Neural progenitor cell (in vitro differentiated cells): ENCODE measurements at regions not wholly inside any gene's neighbourhood (a gene's known extent, or its start where the extent isn't known, plus 50 kb on each side); places are given as distances from the start of the nearest gene placed in this dataset.

Experiments
- DNase-seq: peaks from one replicate; pipeline ENCODE4 v3.0.0-alpha.2; 2016; ENCODE audit warnings: low spot score
- H2AFZ ChIP-seq: fragments of 200-600 bp; sonication (generic); replicated peaks from 2 replicates; pipeline ENCODE4 v1.6.1; 2016; ENCODE audit warnings: antibody characterized with exemption
- H3F3A ChIP-seq: fragments of 200-600 bp; sonication (generic); 2 replicates; pipeline ENCODE4 v1.6.1; 2016; ENCODE audit warnings: antibody characterized with exemption, low read depth
- H3K27ac ChIP-seq: fragments of 200-600 bp; sonication (generic); 2 replicates; pipeline ENCODE4 v1.5.1; 2016; ENCODE audit warnings: mild to moderate bottlenecking
- H3K27me3 ChIP-seq: fragments of 200-600 bp; sonication (generic); 2 replicates; pipeline ENCODE4 v1.6.1; 2016; ENCODE audit warnings: mild to moderate bottlenecking, moderate library complexity
- H3K36me3 ChIP-seq: fragments of 200-600 bp; sonication (generic); 2 replicates; pipeline ENCODE4 v1.5.1; 2016
- H3K4me1 ChIP-seq: fragments of 200-600 bp; sonication (generic); 2 replicates; pipeline ENCODE4 v1.6.1; 2016; ENCODE audit warnings: mixed run types
- H3K4me2 ChIP-seq: fragments of 200-600 bp; sonication (generic); 2 replicates; pipeline ENCODE4 v1.6.1; 2016
- H3K4me3 ChIP-seq: fragments of 200-600 bp; sonication (generic); 2 replicates; pipeline ENCODE4 v1.5.1; 2016
- H3K79me2 ChIP-seq: fragments of 200-600 bp; sonication (generic); 2 replicates; pipeline ENCODE4 v1.6.1; 2016; ENCODE audit warnings: low read depth
- H3K9ac ChIP-seq: fragments of 200-600 bp; sonication (generic); 2 replicates; pipeline ENCODE4 v1.6.1; 2016
- H3K9me3 ChIP-seq: fragments of 200-600 bp; sonication (generic); 2 replicates; pipeline ENCODE4 v1.5.1; 2016; ENCODE audit warnings: low read depth
- H4K20me1 ChIP-seq: fragments of 200-600 bp; sonication (generic); 2 replicates; pipeline ENCODE4 v1.6.1; 2016; ENCODE audit warnings: low read depth
- H3K27ac Mint-ChIP-seq: 3 replicates; pipeline ENCODE4 v1.8.0; 2021; ENCODE audit warnings: mixed read lengths
- H3K27me3 Mint-ChIP-seq: 2 replicates; pipeline ENCODE4 v1.8.0; 2022; ENCODE audit warnings: low read depth, mild to moderate bottlenecking, inconsistent platforms, moderate library complexity, mixed read lengths; ENCODE audit not compliant: insufficient read depth
- H3K36me3 Mint-ChIP-seq: 3 replicates; pipeline ENCODE4 v1.8.0; 2021; ENCODE audit warnings: mixed read lengths
- H3K4me1 Mint-ChIP-seq: 3 replicates; pipeline ENCODE4 v1.8.0; 2021; ENCODE audit warnings: mixed read lengths
- H3K4me3 Mint-ChIP-seq: 3 replicates; pipeline ENCODE4 v1.8.0; 2021; ENCODE audit warnings: mild to moderate bottlenecking, moderate library complexity, mixed read lengths
- H3K9me3 Mint-ChIP-seq: 3 replicates; pipeline ENCODE4 v1.8.0; 2020; ENCODE audit warnings: mixed read lengths
- EZH2 ChIP-seq: fragments of 200-600 bp; sonication (generic); IDR thresholded peaks from 2 replicates; pipeline ENCODE4 v1.6.1; 2017; ENCODE audit warnings: antibody characterized with exemption, mild to moderate bottlenecking, moderate library complexity
- EZH2phosphoT487 ChIP-seq: fragments of 200-600 bp; sonication (generic); IDR thresholded peaks from 2 replicates; pipeline ENCODE4 v1.6.1; 2017; ENCODE audit warnings: antibody characterized with exemption
- TF ChIP-seq, protein P1 (sequence below): fragments of 200-600 bp; sonication (generic); IDR thresholded peaks from 2 replicates; pipeline ENCODE4 v1.5.1; 2017; ENCODE audit warnings: antibody characterized with exemption, mild to moderate bottlenecking

DNA sequence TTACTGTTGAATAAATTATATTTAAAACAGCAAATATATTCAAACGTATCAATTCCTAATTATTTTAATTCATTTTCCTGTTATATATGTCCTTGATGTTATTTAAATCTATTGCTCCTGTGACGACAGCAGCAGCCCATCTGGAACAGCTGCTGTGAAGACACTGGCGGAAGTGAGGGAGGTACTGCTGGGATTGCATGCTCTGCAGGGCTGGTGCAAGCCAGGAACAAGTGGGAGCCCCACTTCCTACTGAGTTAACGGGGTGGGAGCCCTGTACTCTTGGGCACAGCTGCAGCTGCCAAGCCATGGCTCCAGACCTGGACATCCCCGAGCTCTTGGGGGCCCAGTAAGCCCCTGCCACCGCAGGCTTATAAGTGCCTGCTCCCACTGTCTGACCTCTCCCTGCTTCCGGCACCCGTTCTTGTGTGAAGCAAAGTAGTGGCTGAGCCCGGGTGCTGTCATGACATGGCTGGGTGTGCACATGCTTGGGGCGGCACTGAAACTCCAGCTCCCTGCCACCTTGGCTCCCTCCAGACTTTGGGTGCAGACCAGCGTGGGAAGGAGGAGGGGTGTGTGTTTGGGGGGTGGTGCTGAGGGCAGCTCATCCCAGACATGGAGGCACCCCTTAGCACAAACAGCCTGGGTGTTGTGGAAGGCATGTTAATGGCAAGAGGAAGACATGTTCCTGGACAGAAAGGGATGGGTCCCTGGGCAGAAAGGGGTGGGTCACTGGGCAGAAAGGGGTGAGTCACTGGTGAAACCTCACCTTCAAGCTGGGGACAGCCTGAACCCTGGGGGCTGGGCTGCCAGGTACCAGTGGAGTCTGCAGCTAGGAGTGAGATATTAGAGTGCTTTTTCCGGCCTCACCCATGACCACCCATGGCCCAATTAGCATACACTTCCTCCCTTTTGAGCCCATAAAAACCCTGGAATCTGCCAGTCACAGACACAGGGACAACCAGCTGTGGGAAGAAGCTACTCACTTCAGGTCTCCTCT lies 1981.3 kb upstream of the IGFBP7 start:
- H2AFZ ChIP-seq, result peak overlapping the region; percentile 53
- peaks cover 3% of the 10 kb centered on the region for H3K4me1 Mint-ChIP-seq
- H3K27me3 ChIP-seq, result no peaks in the 10 kb centered on the region
- no peak overlapping the region for H3K9ac ChIP-seq
- no peaks in the 10 kb centered on the region for H3K9me3 ChIP-seq
- no peak overlapping the region for H3K27ac ChIP-seq
- H3K27me3 Mint-ChIP-seq, result no peaks in the 10 kb centered on the region
- no peaks in the 10 kb centered on the region for H3K4me1 ChIP-seq
- DNase-seq, result no peak
- no peak overlapping the region for H3K4me3 ChIP-seq
- no peak overlapping the region for H3K4me3 Mint-ChIP-seq
- H3K9me3 Mint-ChIP-seq, result no peaks in the 10 kb centered on the region
- no peak overlapping the region for H3K4me2 ChIP-seq
- H3K36me3 Mint-ChIP-seq, result no peaks in the 10 kb centered on the region
- no peaks in the 10 kb centered on the region for H3K36me3 ChIP-seq
- TF ChIP-seq, protein P1, sequence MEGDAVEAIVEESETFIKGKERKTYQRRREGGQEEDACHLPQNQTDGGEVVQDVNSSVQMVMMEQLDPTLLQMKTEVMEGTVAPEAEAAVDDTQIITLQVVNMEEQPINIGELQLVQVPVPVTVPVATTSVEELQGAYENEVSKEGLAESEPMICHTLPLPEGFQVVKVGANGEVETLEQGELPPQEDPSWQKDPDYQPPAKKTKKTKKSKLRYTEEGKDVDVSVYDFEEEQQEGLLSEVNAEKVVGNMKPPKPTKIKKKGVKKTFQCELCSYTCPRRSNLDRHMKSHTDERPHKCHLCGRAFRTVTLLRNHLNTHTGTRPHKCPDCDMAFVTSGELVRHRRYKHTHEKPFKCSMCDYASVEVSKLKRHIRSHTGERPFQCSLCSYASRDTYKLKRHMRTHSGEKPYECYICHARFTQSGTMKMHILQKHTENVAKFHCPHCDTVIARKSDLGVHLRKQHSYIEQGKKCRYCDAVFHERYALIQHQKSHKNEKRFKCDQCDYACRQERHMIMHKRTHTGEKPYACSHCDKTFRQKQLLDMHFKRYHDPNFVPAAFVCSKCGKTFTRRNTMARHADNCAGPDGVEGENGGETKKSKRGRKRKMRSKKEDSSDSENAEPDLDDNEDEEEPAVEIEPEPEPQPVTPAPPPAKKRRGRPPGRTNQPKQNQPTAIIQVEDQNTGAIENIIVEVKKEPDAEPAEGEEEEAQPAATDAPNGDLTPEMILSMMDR, result no peak
- TF ChIP-seq EZH2phosphoT487 (no peak), EZH2 (no peak)
- H3K27ac Mint-ChIP-seq, result no peak overlapping the region
- H4K20me1 ChIP-seq, result no peaks in the 10 kb centered on the region
- no peaks in the 10 kb centered on the region for H3F3A ChIP-seq
- H3K79me2 ChIP-seq, result no peaks in the 10 kb centered on the region

DNA sequence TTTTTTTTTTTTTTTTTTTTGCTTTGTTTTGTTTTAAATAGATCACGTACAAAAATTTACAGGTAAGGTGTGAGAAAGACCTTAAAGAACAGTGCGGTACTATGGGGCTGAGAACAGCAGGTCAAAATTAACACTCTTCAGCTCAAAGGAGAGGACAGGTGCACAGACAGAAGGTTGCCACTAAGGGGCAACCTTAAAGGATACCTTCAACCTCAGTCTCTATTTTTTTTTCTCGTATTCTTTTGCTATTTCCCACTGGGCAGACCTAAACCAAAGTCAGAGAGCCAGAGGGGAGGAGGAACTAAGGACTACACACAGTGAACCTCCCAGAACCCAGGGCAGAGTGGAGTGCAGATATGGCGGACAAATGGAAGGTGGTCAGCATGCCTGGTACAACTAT lies 1984.3 kb upstream of the IGFBP7 start:
- Mint-ChIP-seq H3K9me3 (no peaks in the 10 kb centered on the region), H3K27me3 (no peaks in the 10 kb centered on the region), H3K27ac (no peak overlapping the region), H3K4me1 (peaks cover 3% of the 10 kb centered on the region), H3K4me3 (no peak overlapping the region), H3K36me3 (no peaks in the 10 kb centered on the region)
- no peaks in the 10 kb centered on the region for H3K79me2 ChIP-seq
- no peaks in the 10 kb centered on the region for H4K20me1 ChIP-seq
- TF ChIP-seq EZH2, result no peak
- TF ChIP-seq, protein P1, result peak; percentile 44
- no peak overlapping the region for H3K4me2 ChIP-seq
- no peaks in the 10 kb centered on the region for H3K36me3 ChIP-seq
- H3K9ac ChIP-seq, result no peak overlapping the region
- no peaks in the 10 kb centered on the region for H3K4me1 ChIP-seq
- H3K27me3 ChIP-seq, result no peaks in the 10 kb centered on the region
- no peak overlapping the region for H3K4me3 ChIP-seq
- DNase-seq, result peak; percentile 11
- H3F3A ChIP-seq, result no peaks in the 10 kb centered on the region
- H3K27ac ChIP-seq, result no peak overlapping the region
- H2AFZ ChIP-seq, result no peak overlapping the region
- no peaks in the 10 kb centered on the region for H3K9me3 ChIP-seq

DNA sequence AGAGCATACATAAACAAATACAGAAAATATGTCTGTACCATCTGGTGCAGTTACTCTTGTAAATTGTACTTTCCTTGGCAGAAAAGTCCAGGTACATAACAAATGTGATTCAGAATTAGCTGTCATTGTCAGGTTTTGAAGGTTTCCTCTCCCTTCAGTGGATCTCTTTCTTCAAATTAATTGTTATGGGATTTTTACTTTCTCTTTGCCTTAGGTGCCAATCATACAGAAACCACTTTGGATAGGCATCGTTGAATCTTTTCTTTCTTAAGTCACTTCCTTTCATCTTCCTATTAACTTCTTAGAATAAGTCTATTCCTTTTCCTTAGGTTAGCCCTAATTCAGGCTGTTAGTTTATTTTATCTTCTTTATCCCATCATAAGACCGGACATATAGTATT lies 1992.1 kb upstream of the IGFBP7 start:
- H3K27ac ChIP-seq, result no peak overlapping the region
- no peak for DNase-seq
- H3K4me3 Mint-ChIP-seq, result no peak overlapping the region

More for the DNA sequence above, 1992.1 kb upstream of the IGFBP7 start:
- H3K27me3 Mint-ChIP-seq, result no peaks in the 10 kb centered on the region
- no peak overlapping the region for H3K9ac ChIP-seq
- no peaks in the 10 kb centered on the region for H3F3A ChIP-seq
- H3K27ac Mint-ChIP-seq, result no peak overlapping the region
- TF ChIP-seq EZH2phosphoT487 (no peak), EZH2 (no peak)
- TF ChIP-seq, protein P1, result no peak
- no peaks in the 10 kb centered on the region for H3K36me3 Mint-ChIP-seq
- H3K79me2 ChIP-seq, result no peaks in the 10 kb centered on the region
- no peaks in the 10 kb centered on the region for H4K20me1 ChIP-seq
- H3K4me1 ChIP-seq, result no peaks in the 10 kb centered on the region
- no peaks in the 10 kb centered on the region for H3K4me1 Mint-ChIP-seq
- no peak overlapping the region for H3K4me3 ChIP-seq
- no peaks in the 10 kb centered on the region for H3K9me3 Mint-ChIP-seq
- H3K36me3 ChIP-seq, result no peaks in the 10 kb centered on the region
- H3K4me2 ChIP-seq, result no peak overlapping the region
- no peak overlapping the region for H2AFZ ChIP-seq
- H3K27me3 ChIP-seq, result no peaks in the 10 kb centered on the region
- H3K9me3 ChIP-seq, result no peaks in the 10 kb centered on the region
